GM12873 (cell line): ENCODE measurements at regions not wholly inside any gene's neighbourhood (a gene's known extent, or its start where the extent isn't known, plus 50 kb on each side); places are given as distances from the start of the nearest gene placed in this dataset.

Experiments used
- CTCF ChIP-seq: IDR thresholded peaks from 2 replicates; pipeline ENCODE4 v1.5.1; 2012; ENCODE audit warnings: low read depth, mild to moderate bottlenecking, moderate library complexity, low read length, control low read depth; ENCODE audit not compliant: insufficient read depth; ENCODE audit errors: missing control alignments

GRCh38 chr6:145547594-145548335 is 187.6 kb downstream of the EPM2A start:
- no peak for TF ChIP-seq CTCF

DNA sequence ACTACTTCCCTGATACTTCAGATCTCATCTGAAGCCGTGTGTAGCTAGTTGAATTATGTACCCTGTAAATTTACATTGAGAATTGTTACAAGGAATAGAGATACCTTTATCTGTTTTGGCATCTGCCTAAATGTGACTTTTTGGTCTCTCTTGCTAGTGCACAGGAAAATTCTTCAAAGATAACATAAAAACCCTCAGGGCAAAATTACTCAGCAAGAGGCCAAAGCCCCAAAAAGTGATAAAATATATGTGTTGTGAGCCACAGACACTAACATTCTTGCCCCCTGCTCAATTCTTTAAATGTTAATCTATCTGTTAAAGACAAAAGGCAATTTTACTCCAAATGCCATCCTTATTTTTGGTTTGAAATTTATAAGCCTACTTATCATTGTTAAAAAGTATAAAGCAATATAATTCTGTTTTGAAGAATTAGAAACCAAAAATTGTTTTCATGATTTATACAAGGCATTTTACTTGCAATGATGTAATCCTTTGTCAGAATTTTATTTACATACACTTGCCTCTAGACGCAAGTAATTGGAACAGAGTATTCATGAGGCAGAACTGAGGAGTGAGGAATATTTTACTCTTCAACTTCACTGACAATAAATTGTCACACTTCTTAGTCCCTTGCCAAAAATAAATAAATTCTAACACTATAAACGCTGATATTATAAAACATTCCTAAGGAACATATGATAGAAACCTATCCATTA is 186.2 kb downstream of the EPM2A start:
- no peak for TF ChIP-seq CTCF

DNA sequence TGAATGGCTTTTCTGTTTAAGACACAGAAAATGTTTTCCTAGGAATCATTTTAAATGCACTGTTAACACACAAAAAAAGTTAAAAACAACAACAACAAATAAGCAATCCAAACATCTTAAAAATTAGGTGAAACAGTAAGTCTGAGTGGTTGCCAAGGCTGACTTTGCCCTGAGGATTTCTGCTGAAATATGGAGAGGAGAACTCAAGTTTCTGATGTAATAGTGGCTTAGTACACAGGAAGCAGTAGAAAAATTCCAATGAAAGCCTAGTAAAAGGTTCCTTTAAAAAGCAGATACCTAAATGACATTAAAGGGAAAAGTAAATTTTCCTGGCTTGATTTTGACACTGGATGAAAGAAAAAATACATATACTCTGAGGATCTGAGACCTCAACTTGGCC is 184.2 kb downstream of the EPM2A start:
- no peak for TF ChIP-seq CTCF

DNA sequence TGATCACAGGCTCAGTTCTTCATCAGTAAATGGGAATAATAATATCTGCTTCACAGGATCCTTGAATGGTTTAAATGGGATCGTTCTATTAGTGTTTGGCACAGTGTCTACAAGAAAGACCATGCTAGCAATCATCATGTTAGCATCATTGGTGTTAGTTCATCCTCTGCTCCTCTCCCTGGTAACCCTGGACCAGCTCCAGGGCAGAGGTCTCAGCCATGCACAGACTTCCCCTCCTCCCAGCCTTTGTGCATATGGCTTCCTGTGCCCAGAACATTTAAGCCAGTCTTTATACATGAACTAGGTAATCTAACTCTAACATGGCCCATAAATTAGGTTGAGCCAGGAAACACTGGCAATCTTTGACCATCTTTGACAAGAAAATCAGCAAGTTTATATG is 180.2 kb downstream of the EPM2A start:
- TF ChIP-seq CTCF: no peak

DNA sequence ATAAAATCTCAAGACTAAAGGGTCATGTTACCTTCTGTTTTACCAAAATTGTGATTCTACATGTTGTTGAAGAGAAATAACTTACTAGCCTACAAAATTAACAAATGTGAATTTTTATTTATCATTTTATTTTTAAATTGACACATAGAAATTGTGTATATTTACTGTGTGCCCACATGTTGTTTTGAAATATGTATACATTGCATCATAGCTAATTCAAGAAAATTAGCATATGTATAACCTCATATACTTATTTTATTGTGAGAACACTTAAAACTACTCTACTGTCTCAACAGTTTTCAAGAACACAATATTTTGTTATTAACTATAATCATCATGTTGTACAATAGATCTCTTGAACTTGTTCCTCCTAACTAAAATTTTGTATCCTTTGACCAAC is 177.8 kb downstream of the EPM2A start:
- no peak for TF ChIP-seq CTCF

DNA sequence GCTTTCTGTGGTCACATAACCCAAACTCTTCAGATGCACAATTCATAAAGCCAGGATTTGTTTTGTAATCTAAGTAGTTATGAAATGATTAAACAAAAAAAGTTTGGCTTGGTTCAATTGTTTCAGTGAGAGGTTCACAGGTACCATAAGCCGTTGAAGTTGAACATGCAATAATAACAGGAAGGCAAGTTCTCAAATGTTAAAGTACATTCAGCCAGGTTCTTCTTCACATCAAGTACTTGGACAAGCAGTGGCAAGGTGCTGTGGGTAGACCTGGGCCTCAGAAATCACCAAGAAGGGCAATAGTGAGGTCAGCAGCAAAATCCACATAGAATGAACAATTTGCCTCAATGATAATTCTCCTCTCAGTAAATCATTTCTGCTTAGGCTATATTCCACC is 175.5 kb downstream of the EPM2A start:
- no peak for TF ChIP-seq CTCF
